IMR-90 (cell line): ENCODE measurements at regions not wholly inside any gene's neighbourhood (a gene's known extent, or its start where the extent isn't known, plus 50 kb on each side); places are given as distances from the start of the nearest gene placed in this dataset.

ENCODE experiments used
- BHLHE40 ChIP-seq: fragments of 150-350 bp; IDR thresholded peaks from 2 replicates; pipeline ENCODE4 v1.6.1; 2016; ENCODE audit warnings: mild to moderate bottlenecking, low read depth, low read length
- CEBPB ChIP-seq: IDR thresholded peaks from 2 replicates; pipeline ENCODE4 v1.6.1; 2012; ENCODE audit warnings: low read depth, low read length, improper control_type of control experiment
- ELK1 ChIP-seq: fragments of 150-350 bp; IDR thresholded peaks from 2 replicates; pipeline ENCODE4 v1.6.1; 2016; ENCODE audit warnings: low read depth, mild to moderate bottlenecking, low read length, moderate library complexity, borderline replicate concordance
- FOS ChIP-seq: fragments of 150-350 bp; IDR thresholded peaks from 2 replicates; pipeline ENCODE4 v1.6.1; 2016; ENCODE audit warnings: low read depth, low read length
- MAFK ChIP-seq: IDR thresholded peaks from 2 replicates; pipeline ENCODE4 v1.6.1; 2012; ENCODE audit warnings: low read depth, low read length, improper control_type of control experiment
- MAZ ChIP-seq: IDR thresholded peaks from 2 replicates; pipeline ENCODE4 v1.6.1; 2012; ENCODE audit warnings: low read depth, mild to moderate bottlenecking, low read length, improper control_type of control experiment, moderate library complexity, borderline replicate concordance
- POLR2A ChIP-seq: IDR thresholded peaks from 2 replicates; pipeline ENCODE4 v1.6.1; 2012; ENCODE audit warnings: mild to moderate bottlenecking, low read depth, low read length
- RCOR1 ChIP-seq: IDR thresholded peaks from 2 replicates; pipeline ENCODE4 v1.6.1; 2012; ENCODE audit warnings: mild to moderate bottlenecking, low read length, improper control_type of control experiment; ENCODE audit not compliant: insufficient replicate concordance
- RFX5 ChIP-seq: IDR thresholded peaks from 2 replicates; pipeline ENCODE4 v1.8.0; 2012; ENCODE audit warnings: low read depth, mild to moderate bottlenecking, low read length, moderate library complexity
- SMC3 ChIP-seq: fragments of 150-350 bp; IDR thresholded peaks from 2 replicates; pipeline ENCODE4 v1.6.1; 2016; ENCODE audit warnings: low read depth, mild to moderate bottlenecking, antibody characterized with exemption, low read length, moderate library complexity
- TF ChIP-seq, protein P1 (sequence below): fragments of 150-350 bp; IDR thresholded peaks from 2 replicates; pipeline ENCODE4 v1.6.1; 2017; ENCODE audit warnings: mild to moderate bottlenecking, antibody characterized with exemption, low read length, low read depth
- TF ChIP-seq, protein P2 (sequence below): conservative IDR thresholded peaks from 2 replicates; pipeline ENCODE4 v1.5.1; 2012; ENCODE audit warnings: mild to moderate bottlenecking, low read depth, low read length, improper control_type of control experiment

- TF ChIP-seq, protein P1, sequence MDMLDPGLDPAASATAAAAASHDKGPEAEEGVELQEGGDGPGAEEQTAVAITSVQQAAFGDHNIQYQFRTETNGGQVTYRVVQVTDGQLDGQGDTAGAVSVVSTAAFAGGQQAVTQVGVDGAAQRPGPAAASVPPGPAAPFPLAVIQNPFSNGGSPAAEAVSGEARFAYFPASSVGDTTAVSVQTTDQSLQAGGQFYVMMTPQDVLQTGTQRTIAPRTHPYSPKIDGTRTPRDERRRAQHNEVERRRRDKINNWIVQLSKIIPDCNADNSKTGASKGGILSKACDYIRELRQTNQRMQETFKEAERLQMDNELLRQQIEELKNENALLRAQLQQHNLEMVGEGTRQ, result no peak
- TF ChIP-seq CEBPB (no peak), POLR2A (no peak), RCOR1 (no peak), SMC3 (no peak), BHLHE40 (no peak), MAFK (no peak), FOS (no peak), ELK1 (no peak), MAZ (no peak), RFX5 (no peak)
- TF ChIP-seq, protein P2, sequence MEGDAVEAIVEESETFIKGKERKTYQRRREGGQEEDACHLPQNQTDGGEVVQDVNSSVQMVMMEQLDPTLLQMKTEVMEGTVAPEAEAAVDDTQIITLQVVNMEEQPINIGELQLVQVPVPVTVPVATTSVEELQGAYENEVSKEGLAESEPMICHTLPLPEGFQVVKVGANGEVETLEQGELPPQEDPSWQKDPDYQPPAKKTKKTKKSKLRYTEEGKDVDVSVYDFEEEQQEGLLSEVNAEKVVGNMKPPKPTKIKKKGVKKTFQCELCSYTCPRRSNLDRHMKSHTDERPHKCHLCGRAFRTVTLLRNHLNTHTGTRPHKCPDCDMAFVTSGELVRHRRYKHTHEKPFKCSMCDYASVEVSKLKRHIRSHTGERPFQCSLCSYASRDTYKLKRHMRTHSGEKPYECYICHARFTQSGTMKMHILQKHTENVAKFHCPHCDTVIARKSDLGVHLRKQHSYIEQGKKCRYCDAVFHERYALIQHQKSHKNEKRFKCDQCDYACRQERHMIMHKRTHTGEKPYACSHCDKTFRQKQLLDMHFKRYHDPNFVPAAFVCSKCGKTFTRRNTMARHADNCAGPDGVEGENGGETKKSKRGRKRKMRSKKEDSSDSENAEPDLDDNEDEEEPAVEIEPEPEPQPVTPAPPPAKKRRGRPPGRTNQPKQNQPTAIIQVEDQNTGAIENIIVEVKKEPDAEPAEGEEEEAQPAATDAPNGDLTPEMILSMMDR, result no peak
These were observed 392.6 kb upstream of the ATP5MC3 start for GRCh38 chr2:175574069-175574468.
